ENCODE measurements at regions not wholly inside any gene's neighbourhood (a gene's known extent, or its start where the extent isn't known, plus 50 kb on each side); places are given as distances from the start of the nearest gene placed in this dataset.

DNA sequence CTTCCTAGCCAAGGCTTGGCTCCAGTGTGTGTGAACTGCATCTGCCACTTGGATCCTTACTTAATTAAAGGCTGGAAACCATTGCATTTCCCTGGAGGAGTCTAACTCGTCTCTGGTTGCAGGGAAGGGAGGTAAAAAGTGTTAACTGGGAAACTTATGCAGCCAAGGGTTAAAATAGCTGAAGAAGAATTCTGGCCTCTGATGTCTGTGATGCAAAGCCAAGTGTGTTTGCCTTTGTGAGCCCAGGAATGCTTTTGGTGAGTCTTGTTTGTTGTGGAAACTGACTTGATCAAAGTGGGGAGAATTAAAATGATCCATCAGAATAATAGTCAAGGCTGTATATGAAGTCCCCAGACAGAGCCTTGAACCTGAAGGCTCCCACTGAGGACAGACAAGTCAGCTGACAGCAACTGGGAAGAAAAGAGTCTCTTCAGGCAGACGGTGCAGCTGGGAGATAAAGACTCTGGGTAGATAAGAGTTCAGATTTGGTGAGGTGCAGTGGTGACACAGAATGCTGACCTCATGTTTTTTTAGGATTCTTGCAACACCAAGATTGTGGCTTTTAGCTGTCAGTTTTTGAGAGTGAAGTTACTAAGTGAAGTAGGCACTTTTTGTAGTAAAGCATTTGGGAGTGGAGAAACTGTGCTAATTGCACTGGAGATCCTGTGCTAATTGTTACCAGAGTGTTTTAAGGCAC, 59.5 kb upstream of the WLS start:
- peak; percentile 18 for DNase-seq

DNA sequence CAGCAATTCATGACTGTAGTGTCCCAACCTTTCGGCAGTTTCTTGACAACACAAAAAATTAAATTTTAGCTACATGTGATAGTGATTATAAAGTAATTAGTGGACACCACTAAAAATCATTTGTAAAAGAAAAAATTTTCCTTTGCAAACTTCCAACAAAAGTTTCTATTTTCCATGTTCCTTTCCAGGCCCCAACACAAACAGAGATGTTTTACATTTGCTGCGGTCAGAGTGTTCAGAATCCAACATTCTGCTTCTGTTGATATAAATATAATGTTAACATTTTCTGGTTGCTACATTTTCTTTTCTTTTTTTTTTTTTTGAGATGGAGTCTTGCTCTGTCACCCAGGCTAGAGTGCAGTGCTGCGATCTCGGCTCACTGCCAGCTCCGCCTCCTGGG, 54.9 kb upstream of the WLS start:
- no peak for DNase-seq

DNA sequence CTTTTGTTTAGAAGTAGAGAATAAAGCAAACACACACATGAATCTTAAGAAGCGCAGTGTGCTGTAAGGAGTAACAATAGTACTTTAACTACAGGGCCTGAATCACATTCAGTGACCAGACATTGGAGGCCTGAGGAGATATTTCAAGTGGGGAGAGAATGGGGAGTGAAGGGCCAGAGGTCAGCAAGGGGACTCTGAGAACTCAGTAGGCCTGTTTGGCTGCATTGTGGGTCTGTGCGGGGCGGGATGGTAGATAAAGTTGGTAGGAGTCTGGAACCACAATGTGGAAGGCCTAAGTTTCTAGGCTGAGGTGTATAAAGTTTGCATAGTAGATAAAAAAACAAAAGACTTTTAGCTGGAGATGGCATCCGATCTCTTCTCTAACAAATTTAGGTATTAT, 52.7 kb upstream of the WLS start:
- no peak for DNase-seq

DNA sequence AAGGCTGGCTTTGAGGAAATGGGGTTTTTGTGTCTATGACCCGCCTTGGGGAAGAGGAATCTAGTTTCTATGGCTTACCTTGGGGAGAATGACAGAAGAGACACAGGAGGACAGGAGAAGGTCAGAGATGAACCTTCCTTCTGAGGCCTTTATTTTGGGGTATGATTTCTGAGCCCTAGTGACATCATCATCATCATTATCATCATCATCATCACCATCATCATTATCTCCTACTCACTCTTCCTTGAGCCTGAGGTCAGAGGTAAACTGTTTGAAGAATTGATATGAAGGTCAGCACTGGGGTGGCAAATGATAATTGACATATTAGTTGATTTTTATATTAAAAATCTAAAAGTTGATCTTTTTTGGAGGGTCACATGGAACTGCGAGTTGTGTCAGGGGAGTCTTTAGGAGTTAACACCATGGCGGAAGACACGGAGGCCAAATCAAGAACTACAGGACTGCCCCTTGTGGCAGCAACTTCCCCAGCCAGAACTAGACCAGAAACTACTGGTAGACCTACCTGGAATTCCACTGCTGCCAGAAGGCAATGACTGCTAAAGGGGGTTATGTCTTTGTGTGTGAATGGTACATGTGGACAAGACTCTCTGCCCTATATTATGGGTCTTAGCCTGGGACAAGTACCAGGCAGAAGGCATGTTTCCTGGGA, 49.8 kb upstream of the WLS start:
- DNase-seq, result no peak
